Astrocyte (in vitro differentiated cells and primary cell): ENCODE measurements at regions not wholly inside any gene's neighbourhood (a gene's known extent, or its start where the extent isn't known, plus 50 kb on each side); places are given as distances from the start of the nearest gene placed in this dataset.
"Not testable (repeated sequence)": the region's sequence is repeated elsewhere in the genome, so short reads cannot be mapped to it uniquely, and the experiment has no call there.

Experiments used
- DNase-seq: peaks from one replicate; pipeline ENCODE4 v3.0.0-alpha.2; 2010; ENCODE audit warnings: low read depth
- FAIRE-seq: peaks from 2 replicates; lab custom pipeline; 2011; peaks lifted over from hg19 to GRCh38; lab: Jason Lieb, UNC
- H2AFZ ChIP-seq: 2 replicates; pipeline ENCODE4 v1.6.0; 2012; ENCODE audit warnings: low read depth, low read length, inconsistent platforms
- H3K27ac ChIP-seq: 2 replicates; pipeline ENCODE4 v1.5.1; 2011; ENCODE audit warnings: low read depth, low read length, inconsistent platforms
- H3K27me3 ChIP-seq: 2 replicates; pipeline ENCODE4 v1.6.0; 2011; ENCODE audit warnings: low read length, inconsistent platforms; ENCODE audit not compliant: insufficient read depth
- H3K36me3 ChIP-seq: 2 replicates; pipeline ENCODE4 v1.5.1; 2011; ENCODE audit warnings: low read length, inconsistent platforms; ENCODE audit not compliant: insufficient read depth
- H3K4me1 ChIP-seq: 2 replicates; pipeline ENCODE4 v1.5.1; 2011; ENCODE audit warnings: low read length, inconsistent platforms; ENCODE audit not compliant: insufficient read depth
- H3K4me2 ChIP-seq: 2 replicates; pipeline ENCODE4 v1.6.0; 2012; ENCODE audit warnings: low read length, inconsistent platforms
- H3K4me3 ChIP-seq: 2 replicates; pipeline ENCODE4 v1.5.1; 2011; ENCODE audit warnings: low read depth, mild to moderate bottlenecking, low read length, inconsistent platforms; ENCODE audit not compliant: insufficient read depth
- H3K79me2 ChIP-seq: 2 replicates; pipeline ENCODE4 v1.6.0; 2012; ENCODE audit warnings: mild to moderate bottlenecking, low read length, inconsistent platforms; ENCODE audit not compliant: insufficient read depth
- H3K9ac ChIP-seq: 2 replicates; pipeline ENCODE4 v1.6.0; 2012; ENCODE audit warnings: mild to moderate bottlenecking, low read length, inconsistent platforms
- H3K9me3 ChIP-seq: 2 replicates; pipeline ENCODE4 v1.5.1; 2012; ENCODE audit warnings: low read depth, mild to moderate bottlenecking, low read length, inconsistent platforms; ENCODE audit not compliant: insufficient read depth
- H4K20me1 ChIP-seq: 2 replicates; pipeline ENCODE4 v1.6.0; 2012; ENCODE audit warnings: low read length, inconsistent platforms; ENCODE audit not compliant: insufficient read depth
- H3K27ac Mint-ChIP-seq: one replicate; pipeline ENCODE4 v1.8.0; 2021; ENCODE audit warnings: mild to moderate bottlenecking, mixed read lengths; ENCODE audit not compliant: unreplicated experiment
- H3K27me3 Mint-ChIP-seq: one replicate; pipeline ENCODE4 v1.8.0; 2021; ENCODE audit warnings: low read depth, mixed read lengths; ENCODE audit not compliant: unreplicated experiment
- H3K36me3 Mint-ChIP-seq: one replicate; pipeline ENCODE4 v1.8.0; 2021; ENCODE audit warnings: low read depth, mixed read lengths; ENCODE audit not compliant: unreplicated experiment
- H3K4me1 Mint-ChIP-seq: one replicate; pipeline ENCODE4 v1.8.0; 2021; ENCODE audit warnings: low read depth, mixed read lengths; ENCODE audit not compliant: unreplicated experiment
- H3K4me3 Mint-ChIP-seq: one replicate; pipeline ENCODE4 v1.8.0; 2021; ENCODE audit warnings: mild to moderate bottlenecking, moderate library complexity, mixed read lengths; ENCODE audit not compliant: unreplicated experiment
- H3K9me3 Mint-ChIP-seq: one replicate; pipeline ENCODE4 v1.8.0; 2021; ENCODE audit warnings: mild to moderate bottlenecking, mixed read lengths; ENCODE audit not compliant: unreplicated experiment
- CTCF ChIP-seq: IDR thresholded peaks from 2 replicates; pipeline ENCODE4 v1.5.1; 2011; ENCODE audit warnings: low read depth, mild to moderate bottlenecking, inconsistent platforms, low read length, moderate library complexity; ENCODE audit not compliant: insufficient read depth
- EZH2 ChIP-seq: IDR thresholded peaks from 2 replicates; pipeline ENCODE4 v1.6.1; 2012; ENCODE audit warnings: mild to moderate bottlenecking, low read length, inconsistent platforms; ENCODE audit not compliant: insufficient read depth

DNA sequence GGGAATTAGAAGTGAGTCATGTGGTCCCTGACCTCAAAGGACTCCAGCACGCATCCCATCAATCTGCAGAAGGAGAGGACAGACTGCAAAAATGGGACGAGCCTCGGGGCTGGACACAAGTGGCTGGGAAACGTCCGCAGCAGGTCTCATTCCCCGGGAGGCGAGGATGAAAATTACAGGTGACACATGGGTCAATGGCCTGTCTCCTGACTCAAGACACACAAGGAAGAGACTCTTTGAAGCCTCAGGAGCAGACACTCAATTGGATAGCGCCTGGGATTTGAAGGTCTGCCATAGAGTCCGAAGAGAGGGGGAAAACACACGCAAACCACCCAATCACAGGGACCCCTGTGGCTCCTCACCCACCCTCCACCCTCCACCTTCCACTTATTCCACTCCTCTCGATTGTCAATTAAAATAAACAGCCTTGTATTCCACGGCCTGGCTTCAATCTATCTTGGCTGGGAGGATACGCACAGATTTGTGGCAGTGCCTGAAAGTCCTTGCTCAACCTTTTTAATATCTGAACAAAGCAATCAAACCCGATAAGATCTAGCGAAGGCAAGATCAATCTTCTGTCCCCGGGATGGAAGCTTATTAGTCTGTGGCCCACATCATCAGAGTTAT, 101.8 kb upstream of the CADM1 start:
- Mint-ChIP-seq H3K9me3 (no peaks in the 10 kb centered on the region), H3K27me3 (peaks cover 3% of the 10 kb centered on the region), H3K36me3 (no peaks in the 10 kb centered on the region), H3K27ac (no peak overlapping the region), H3K4me1 (peaks cover 37% of the 10 kb centered on the region), H3K4me3 (no peak overlapping the region)
- Histone ChIP-seq H3K27me3 (peaks cover 7% of the 10 kb centered on the region), H3K27ac (no peak overlapping the region), H3K79me2 (no peaks in the 10 kb centered on the region), H3K4me1 (peaks cover 13% of the 10 kb centered on the region), H3K9me3 (no peaks in the 10 kb centered on the region), H3K36me3 (no peaks in the 10 kb centered on the region), H4K20me1 (no peaks in the 10 kb centered on the region), H3K4me3 (no peak overlapping the region), H3K4me2 (no peak overlapping the region), H3K9ac (no peak overlapping the region), H2AFZ (no peak overlapping the region)
- TF ChIP-seq CTCF: no peak
- TF ChIP-seq EZH2: no peak
- FAIRE-seq (no peak), DNase-seq (no peak)

DNA sequence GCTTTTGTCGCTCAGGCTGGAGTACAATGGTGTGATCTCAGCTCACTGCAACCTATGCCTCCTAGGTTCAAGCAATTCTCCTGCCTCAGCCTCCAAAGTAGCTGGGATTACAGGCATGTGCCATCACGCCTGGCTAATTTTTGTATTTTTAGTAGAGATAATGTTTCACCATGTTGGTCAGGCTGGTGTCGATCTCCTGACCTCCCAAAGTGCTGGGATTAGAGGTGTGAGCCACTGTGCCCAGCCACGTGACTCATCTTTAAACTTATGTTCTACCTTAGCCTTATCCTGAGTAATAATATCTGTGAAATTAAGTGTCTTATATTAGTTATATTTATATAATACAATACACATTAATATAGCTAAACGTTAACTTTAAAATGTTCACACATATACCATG, 101.2 kb upstream of the CADM1 start:
- not testable (repeated sequence) for FAIRE-seq

GRCh38 chr11:115599125-115599524, 94.9 kb upstream of the CADM1 start:
- no peak overlapping the region for H3K4me3 Mint-ChIP-seq
- Histone ChIP-seq H3K27ac (no peak overlapping the region), H3K27me3 (no peaks in the 10 kb centered on the region), H3K36me3 (no peaks in the 10 kb centered on the region), H3K9ac (no peak overlapping the region), H3K4me1 (no peaks in the 10 kb centered on the region), H4K20me1 (no peaks in the 10 kb centered on the region), H3K4me3 (no peak overlapping the region), H2AFZ (no peak overlapping the region), H3K9me3 (no peaks in the 10 kb centered on the region), H3K4me2 (no peak overlapping the region), H3K79me2 (no peaks in the 10 kb centered on the region)
- peaks cover 8% of the 10 kb centered on the region for H3K27me3 Mint-ChIP-seq
- TF ChIP-seq CTCF (no peak), EZH2 (no peak)
- H3K4me1 Mint-ChIP-seq: no peaks in the 10 kb centered on the region
- no peaks in the 10 kb centered on the region for H3K9me3 Mint-ChIP-seq
- H3K27ac Mint-ChIP-seq: no peak overlapping the region
- DNase-seq (no peak), FAIRE-seq (no peak)
- no peaks in the 10 kb centered on the region for H3K36me3 Mint-ChIP-seq

More for the DNA sequence above, 101.2 kb upstream of the CADM1 start:
- H3K4me1 ChIP-seq: peaks cover 13% of the 10 kb centered on the region
- not testable (repeated sequence) for H3K9ac ChIP-seq, H3K4me3 ChIP-seq, H3K9me3 Mint-ChIP-seq, H3K27me3 Mint-ChIP-seq, H3K9me3 ChIP-seq, H3K27me3 ChIP-seq, H3K4me2 ChIP-seq, H3K27ac Mint-ChIP-seq, H2AFZ ChIP-seq, H3K4me3 Mint-ChIP-seq, H3K36me3 ChIP-seq, H3K36me3 Mint-ChIP-seq, H4K20me1 ChIP-seq, H3K79me2 ChIP-seq, DNase-seq, H3K27ac ChIP-seq
- H3K4me1 Mint-ChIP-seq: peaks cover 37% of the 10 kb centered on the region
